Stimulated activated naive CD8-positive, alpha-beta T cell treated with anti-CD3 and anti-CD28 coated beads, Interleukin-15, amount 100 ng/mL, for 72 hours (primary cell): ENCODE measurements at regions not wholly inside any gene's neighbourhood (a gene's known extent, or its start where the extent isn't known, plus 50 kb on each side); places are given as distances from the start of the nearest gene placed in this dataset.

Experiments used
- ATAC-seq: fragments of 150-1000 bp; cut with Tn5 transposase; 2 replicates; pipeline ENCODE4 v1.10.0; 2021; ENCODE audit warnings: mild to moderate bottlenecking, moderate library complexity
- DNase-seq, 2 donors: peaks; one replicate each; pipeline ENCODE4 v3.0.0; 2021 to 2022
- H3K27ac Mint-ChIP-seq, 2 donors: one replicate each; pipeline ENCODE4 v1.8.0; 2022; ENCODE audit warnings: mild to moderate bottlenecking in 2 of 2, mixed read lengths in 2 of 2, moderate library complexity in 2 of 2
- H3K27me3 Mint-ChIP-seq: one replicate; pipeline ENCODE4 v1.8.0; 2022; ENCODE audit warnings: mixed read lengths
- H3K4me1 Mint-ChIP-seq: one replicate; pipeline ENCODE4 v1.8.0; 2022; ENCODE audit warnings: mild to moderate bottlenecking, mixed read lengths
- H3K4me3 Mint-ChIP-seq, 2 donors: one replicate each; pipeline ENCODE4 v1.8.0; 2022; ENCODE audit warnings: mild to moderate bottlenecking in 2 of 2, mixed read lengths in 2 of 2, moderate library complexity in 1 of 2
- H3K9me3 Mint-ChIP-seq, 2 donors: one replicate each; pipeline ENCODE4 v1.8.0; 2022; ENCODE audit warnings: mixed read lengths in 2 of 2

DNA sequence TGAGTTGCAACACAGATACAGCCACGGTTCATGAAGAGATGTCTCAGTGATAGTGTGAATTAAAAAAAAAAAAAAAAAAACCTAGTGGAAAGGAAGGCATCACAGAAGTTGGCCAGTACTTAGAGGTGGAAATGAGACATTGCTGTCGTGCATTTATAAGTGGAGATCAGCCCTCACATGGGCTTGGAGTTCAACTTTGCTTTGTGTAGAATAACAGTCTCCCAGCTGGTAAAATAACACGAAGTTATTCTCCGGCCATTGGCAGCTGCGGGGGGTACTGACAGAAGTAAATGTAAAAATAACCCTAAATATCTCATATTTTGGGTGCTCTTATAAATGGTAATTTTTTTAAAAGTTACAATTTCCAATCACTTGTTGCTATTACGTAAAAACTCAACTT lies 98.8 kb upstream of the TMEM18 start:
- Mint-ChIP-seq H3K4me3 (no peak overlapping the region), H3K4me1 (peaks cover 5% of the 10 kb centered on the region), H3K27me3 (peaks cover 17% of the 10 kb centered on the region), H3K9me3 (no peaks in the 10 kb centered on the region), H3K27ac (no peak overlapping the region)
- ATAC-seq (no peak), DNase-seq (no peak)

DNA sequence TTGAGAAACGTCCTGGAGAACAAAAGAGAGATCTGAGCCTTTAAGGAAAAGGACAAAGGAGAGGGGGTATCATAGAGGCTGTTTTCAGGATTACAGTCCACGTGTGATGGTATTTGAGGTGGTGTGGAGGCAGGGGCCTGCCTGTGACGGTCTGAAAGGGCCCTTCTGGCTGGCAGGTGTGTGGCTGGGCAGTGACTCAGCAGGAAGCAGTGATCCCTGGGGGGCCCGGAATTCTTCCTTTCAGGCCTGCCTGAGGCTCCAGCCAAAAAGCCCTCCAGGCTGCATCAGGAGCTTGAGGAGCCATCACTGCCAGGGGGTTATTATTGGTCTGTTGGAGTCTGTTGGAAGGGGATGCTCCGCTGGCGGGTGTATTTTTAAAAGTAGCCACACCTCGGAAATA lies 97.2 kb upstream of the TMEM18 start:
- Mint-ChIP-seq H3K27me3 (peaks cover 17% of the 10 kb centered on the region), H3K9me3 (peaks cover 0 to under 1% of the 10 kb centered on the region in 2 donors), H3K27ac (peak overlapping the region in 1 of 2 donors; percentile 50), H3K4me3 (no peak overlapping the region), H3K4me1 (peaks cover 18% of the 10 kb centered on the region)
- DNase-seq (no peak), ATAC-seq (no peak)

DNA sequence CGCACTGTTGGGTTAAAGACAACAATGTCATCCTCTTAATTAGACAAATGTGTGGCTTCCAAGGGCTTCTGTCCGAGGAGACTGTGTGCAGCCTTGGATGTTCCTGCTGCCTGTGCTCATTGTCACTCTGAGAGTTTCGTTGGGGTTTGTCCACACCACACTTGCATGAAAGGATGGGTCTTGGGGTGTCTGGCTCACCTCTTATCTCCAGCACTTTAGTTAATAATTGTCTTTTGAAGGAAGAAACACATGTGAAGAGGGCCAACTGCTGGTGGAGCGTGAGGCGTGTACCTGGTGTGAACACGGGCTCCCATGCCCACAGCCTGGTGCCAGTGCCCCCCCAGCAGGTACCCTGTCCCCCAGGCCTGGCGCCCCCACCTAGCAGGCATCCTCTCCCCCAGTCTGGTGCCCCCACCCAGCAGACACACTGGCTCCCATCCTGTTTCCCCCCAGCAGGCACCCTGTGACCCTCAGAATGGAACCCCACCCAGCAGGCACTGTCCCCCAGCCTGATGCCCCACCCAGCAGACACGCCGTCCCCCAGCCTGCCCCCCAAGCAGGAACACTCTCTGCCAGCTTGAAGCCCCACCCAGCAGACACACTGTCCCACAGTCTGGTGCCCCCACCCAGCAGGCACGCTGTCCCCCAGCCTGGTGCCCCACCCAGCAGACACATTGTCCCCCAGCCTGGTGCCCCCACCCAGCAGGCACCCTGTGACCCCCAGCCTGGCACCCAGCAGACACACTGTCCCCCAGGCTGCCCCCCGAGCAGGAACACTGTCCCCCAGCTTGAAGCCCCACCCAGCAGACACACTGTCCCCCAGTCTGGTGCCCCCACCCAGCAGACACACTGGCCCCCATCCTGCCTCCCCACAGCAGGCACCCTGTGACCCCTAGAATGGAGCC lies 96.3 kb upstream of the TMEM18 start:
- Mint-ChIP-seq H3K27ac (peak overlapping the region in 1 of 2 donors; percentile 75), H3K9me3 (peaks cover 6 to 10% of the 10 kb centered on the region in 2 donors), H3K4me3 (no peak overlapping the region), H3K27me3 (peaks cover 17% of the 10 kb centered on the region), H3K4me1 (peaks cover 20% of the 10 kb centered on the region)
- ATAC-seq: peak; percentile 39
- no peak for DNase-seq

DNA sequence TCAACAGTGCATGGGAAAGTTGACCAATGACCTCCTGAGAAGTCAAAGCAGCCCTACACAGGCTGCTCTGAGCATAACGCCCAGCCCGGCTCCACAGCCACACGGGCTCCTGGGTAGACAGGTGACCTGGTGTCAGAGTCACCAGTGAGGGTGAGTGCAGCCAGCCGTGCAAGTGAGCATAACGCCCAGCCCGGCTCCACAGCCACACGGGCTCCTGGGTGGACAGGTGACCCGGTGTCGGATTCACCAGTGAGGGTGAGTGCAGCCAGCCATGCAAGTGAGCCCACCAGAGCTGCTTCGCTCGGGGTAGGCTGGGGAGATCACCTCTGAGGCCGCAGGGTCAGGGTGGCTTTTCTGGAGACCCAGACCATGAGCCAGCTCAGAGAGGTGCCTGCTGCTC lies 94.3 kb upstream of the TMEM18 start:
- H3K4me3 Mint-ChIP-seq: no peak overlapping the region
- peaks cover 33% of the 10 kb centered on the region for H3K4me1 Mint-ChIP-seq
- H3K27me3 Mint-ChIP-seq: peaks cover 19% of the 10 kb centered on the region
- H3K27ac Mint-ChIP-seq: no peak overlapping the region
- ATAC-seq: no peak
- no peak for DNase-seq
- peaks cover 8 to 13% of the 10 kb centered on the region in 2 donors for H3K9me3 Mint-ChIP-seq

DNA sequence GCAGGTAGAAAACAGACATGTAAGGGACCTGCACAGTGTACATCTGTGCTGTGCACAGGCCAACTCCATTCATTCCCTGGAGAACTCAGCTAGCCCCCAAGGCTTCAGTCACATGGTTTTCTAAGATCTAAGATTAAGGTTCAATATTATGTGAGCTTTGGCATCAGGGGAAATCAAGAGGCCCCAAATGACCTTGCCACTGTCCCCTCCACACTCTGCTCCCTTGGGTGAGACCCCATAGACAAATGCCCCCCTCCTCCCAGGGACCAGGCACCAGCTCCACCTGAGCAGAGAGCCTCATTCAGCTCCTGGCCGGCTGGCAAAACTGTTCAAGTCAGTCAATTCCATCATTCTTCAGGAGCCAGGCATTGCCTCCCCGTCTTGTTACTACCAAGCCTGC lies 93.6 kb upstream of the TMEM18 start:
- Mint-ChIP-seq H3K9me3 (peaks cover 8 to 13% of the 10 kb centered on the region in 2 donors), H3K4me3 (no peak overlapping the region), H3K27ac (peak overlapping the region in 1 of 2 donors; percentile 41), H3K27me3 (peaks cover 22% of the 10 kb centered on the region), H3K4me1 (peaks cover 38% of the 10 kb centered on the region)
- DNase-seq (no peak), ATAC-seq (no peak)

DNA sequence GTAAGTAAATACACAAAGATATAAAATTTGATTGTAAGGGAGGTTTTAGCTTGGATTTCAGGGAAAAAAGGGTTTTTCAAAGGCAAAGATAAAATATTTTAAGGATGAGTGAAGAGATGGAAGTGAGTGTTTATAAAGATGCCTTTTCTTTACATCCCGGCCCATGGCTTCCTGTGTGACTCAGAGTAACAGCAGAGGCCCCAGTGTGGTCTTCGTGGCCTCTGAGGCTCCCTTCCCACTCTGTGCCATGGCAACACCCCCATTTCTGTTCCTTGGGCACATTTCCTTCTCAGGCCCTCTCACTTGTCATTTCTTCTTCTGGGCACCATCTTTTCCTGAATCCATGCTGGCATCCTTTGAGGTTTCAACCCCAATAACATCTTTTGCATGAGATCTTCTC lies 92.6 kb upstream of the TMEM18 start:
- DNase-seq: peak in 1 of 2 donors; percentile 23
- no peak overlapping the region for H3K4me3 Mint-ChIP-seq
- H3K27ac Mint-ChIP-seq: no peak overlapping the region
- peaks cover 38% of the 10 kb centered on the region for H3K4me1 Mint-ChIP-seq
- H3K9me3 Mint-ChIP-seq: peaks cover 8 to 13% of the 10 kb centered on the region in 2 donors
- peak; percentile 70 for ATAC-seq
- H3K27me3 Mint-ChIP-seq: peaks cover 22% of the 10 kb centered on the region

DNA sequence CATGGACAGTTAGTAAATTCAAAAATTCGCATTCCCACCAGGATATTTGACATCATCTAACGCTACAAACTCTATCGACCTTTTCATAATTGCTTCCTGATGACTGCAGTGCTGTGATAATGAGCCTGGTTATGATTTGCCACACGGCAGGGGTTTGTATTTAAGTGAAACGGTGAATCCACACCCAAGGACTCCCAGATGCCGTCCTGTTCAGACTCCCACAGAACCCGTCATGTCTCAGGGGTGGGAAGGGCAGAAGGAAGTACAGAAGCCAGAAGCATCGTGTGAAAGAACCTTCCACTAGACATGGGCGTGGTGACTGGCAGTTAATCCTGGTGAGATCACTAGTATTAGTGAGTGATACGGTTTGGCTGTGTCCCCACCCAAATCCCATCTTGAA lies 91.2 kb upstream of the TMEM18 start:
- Mint-ChIP-seq H3K27me3 (peaks cover 17% of the 10 kb centered on the region), H3K4me3 (no peak overlapping the region), H3K27ac (peak overlapping the region in 1 of 2 donors; percentile 49), H3K9me3 (peaks cover 8 to 13% of the 10 kb centered on the region in 2 donors), H3K4me1 (peaks cover 35% of the 10 kb centered on the region)
- no peak for DNase-seq
- no peak for ATAC-seq

DNA sequence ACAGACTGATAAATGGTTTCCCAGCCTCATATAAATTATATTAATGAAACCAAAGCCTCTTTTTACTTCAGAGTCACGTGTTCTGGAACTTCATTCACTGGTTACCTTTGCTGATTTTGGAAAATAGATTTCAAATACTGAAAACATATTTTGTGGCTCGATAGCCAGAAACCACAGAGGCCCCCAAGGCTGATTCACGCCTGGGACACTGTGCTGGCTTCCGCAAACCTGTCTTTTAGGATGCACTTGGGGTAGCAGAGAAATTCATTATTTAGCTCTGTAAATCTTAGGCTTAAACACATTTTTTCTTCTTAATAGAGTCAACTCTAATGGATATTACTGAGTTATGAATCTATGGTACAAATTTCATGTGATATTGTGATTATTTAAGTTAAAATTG lies 90.7 kb upstream of the TMEM18 start:
- ATAC-seq: no peak
- H3K4me1 Mint-ChIP-seq: peaks cover 40% of the 10 kb centered on the region
- H3K4me3 Mint-ChIP-seq: no peak overlapping the region
- no peak overlapping the region for H3K27ac Mint-ChIP-seq
- H3K27me3 Mint-ChIP-seq: peaks cover 22% of the 10 kb centered on the region
- DNase-seq: no peak
- H3K9me3 Mint-ChIP-seq: peaks cover 8 to 13% of the 10 kb centered on the region in 2 donors

DNA sequence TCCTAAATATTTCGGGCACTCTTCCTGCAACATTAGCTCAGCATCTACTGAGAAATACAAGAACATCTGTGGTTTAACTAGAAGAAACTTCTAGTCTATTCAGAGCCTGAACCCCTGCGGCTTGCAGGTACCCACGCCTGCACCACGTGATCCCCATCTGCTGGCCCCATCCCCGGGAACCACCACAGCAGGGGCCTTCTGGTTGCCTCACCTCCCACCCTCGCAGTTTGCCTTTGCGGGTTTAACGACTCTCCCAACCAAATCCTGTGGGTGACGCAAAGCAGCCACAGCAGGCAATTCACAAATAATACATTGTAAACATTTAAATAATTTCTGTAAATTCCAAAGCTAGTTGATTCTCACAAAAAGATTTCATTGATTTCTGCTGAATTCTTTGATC lies 90.2 kb upstream of the TMEM18 start:
- Mint-ChIP-seq H3K27ac (no peak overlapping the region), H3K27me3 (peaks cover 22% of the 10 kb centered on the region), H3K4me1 (peaks cover 45% of the 10 kb centered on the region), H3K9me3 (peaks cover 8 to 13% of the 10 kb centered on the region in 2 donors), H3K4me3 (no peak overlapping the region)
- ATAC-seq (peak; percentile 77), DNase-seq (peak; percentile 5 to 51)

DNA sequence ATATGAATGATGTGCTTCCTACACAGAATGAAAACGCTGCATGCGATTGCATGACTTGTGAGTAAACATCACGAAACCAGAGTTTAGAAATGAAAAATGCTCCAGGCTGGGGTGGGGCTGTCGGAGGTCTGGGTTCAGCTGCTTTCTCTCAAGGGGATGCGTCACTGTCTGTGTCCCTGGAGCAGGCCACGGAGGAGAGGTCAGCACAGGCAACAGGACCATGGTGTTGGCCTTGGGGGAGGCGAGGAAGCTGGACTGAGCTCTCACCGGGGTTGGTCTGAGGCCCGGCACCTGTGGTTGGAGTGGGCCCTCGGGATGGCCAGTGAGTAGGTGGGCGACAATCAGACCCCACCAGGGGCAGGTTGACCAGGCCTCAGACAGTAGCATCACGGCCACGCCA lies 89.0 kb upstream of the TMEM18 start:
- DNase-seq (no peak), ATAC-seq (no peak)
- Mint-ChIP-seq H3K27ac (peak overlapping the region in 1 of 2 donors; percentile 43), H3K27me3 (peaks cover 22% of the 10 kb centered on the region), H3K4me1 (peaks cover 45% of the 10 kb centered on the region), H3K4me3 (no peak overlapping the region), H3K9me3 (peaks cover 8 to 13% of the 10 kb centered on the region in 2 donors)

DNA sequence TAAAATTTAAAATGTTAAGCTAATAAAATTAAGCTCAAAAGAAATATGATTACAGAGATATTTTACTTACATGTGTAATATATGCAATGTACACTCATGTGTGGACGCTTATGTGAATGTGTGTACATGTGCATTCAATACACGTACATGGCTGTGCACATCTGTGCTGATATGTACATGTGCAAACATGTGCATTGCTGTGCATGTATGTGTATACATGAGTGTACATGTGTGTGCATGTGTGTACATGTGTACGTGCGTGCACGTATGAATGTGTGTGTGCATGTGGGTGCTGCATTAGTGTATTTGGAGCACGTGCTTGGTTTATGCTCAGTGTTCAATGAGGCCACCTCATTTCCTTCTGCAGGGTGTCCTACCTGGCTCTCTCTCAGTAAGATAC lies 88.2 kb upstream of the TMEM18 start:
- Mint-ChIP-seq H3K4me1 (peaks cover 41% of the 10 kb centered on the region), H3K27me3 (peaks cover 22% of the 10 kb centered on the region), H3K9me3 (peaks cover 8 to 13% of the 10 kb centered on the region in 2 donors), H3K4me3 (no peak overlapping the region), H3K27ac (no peak overlapping the region)
- no peak for ATAC-seq
- no peak for DNase-seq

DNA sequence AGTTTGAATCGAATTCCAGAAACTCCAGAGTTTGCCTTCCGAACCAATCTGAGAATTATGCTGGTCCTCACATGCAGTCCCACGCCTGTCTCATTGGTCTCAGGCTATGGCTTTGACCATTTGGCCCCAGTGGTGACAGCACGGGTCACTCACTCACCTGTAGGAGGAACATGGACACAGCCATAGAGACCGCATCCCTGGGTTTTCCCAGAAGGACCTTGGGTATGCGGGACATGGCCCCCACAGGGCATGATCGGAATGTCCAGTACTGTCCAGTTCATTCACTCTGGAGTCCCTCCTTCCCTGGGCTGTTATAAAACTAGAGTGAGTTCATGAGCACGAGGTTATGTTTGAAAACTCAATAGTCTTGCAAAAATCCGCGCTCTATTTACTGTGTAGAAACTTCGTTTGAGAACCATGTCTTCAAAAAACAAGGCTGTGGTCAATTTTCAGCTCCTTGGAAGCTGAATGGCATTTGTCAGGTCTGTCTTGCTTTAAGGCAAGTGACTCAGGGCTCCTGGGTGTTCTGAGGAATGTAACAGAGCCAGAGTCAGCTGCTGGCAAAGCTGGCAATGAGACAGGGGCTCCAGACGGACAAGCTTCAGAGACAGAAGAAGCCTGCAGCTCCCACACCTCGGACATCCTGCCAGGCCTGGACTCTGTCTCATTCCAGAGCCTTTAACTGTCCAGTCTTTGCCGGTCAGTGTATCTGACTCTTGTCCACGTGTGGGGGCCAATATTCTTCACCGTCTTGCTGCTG lies 86.7 kb upstream of the TMEM18 start:
- peaks cover 6 to 8% of the 10 kb centered on the region in 2 donors for H3K9me3 Mint-ChIP-seq
- peaks cover 30% of the 10 kb centered on the region for H3K4me1 Mint-ChIP-seq
- H3K4me3 Mint-ChIP-seq: no peak overlapping the region
- ATAC-seq: no peak
- H3K27me3 Mint-ChIP-seq: peaks cover 22% of the 10 kb centered on the region
- DNase-seq: no peak
- H3K27ac Mint-ChIP-seq: no peak overlapping the region

DNA sequence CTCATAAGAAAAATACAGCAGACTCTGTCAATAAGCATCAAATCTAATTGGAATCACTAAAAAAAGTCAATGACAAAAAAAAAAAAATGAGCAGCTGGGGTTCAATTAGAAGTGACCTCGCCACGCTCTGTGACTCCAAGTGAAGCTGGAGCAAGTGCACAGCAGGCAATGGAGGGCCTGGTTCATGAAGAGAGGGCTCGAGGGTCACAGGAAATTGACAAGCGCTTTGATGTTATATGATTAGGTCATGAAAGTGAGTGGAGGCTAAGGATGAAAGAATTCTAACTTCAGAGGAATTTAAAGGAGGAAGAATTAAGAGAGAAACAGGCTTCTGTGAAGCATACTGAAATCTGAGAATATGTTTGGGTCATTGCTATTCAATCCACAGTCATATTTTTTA lies 85.4 kb upstream of the TMEM18 start:
- H3K4me3 Mint-ChIP-seq: no peak overlapping the region
- H3K9me3 Mint-ChIP-seq: no peaks in the 10 kb centered on the region
- H3K27me3 Mint-ChIP-seq: peaks cover 22% of the 10 kb centered on the region
- DNase-seq (no peak), ATAC-seq (no peak)
- peaks cover 28% of the 10 kb centered on the region for H3K4me1 Mint-ChIP-seq
- H3K27ac Mint-ChIP-seq: no peak overlapping the region

DNA sequence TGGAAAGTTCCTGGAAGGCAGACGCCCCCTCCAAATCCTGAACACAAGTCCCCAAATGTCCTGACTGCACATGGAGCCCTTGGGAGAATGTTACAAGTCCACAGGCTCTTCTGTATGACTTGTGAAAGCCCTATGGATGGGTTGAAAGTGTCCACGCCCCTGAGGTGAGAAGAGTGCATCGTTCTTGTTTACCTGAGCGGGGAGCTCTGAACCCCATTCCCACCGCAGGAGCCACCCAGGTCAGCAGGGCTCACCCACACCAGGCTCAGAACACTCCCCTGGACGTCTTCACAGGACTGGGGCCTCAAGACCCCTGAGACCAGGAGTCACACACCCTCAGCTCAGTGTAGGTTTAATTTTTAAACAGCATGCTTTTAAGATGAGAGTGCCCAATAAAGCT lies 84.2 kb upstream of the TMEM18 start:
- no peak for DNase-seq
- Mint-ChIP-seq H3K27ac (no peak overlapping the region), H3K27me3 (peaks cover 20% of the 10 kb centered on the region), H3K4me3 (no peak overlapping the region), H3K9me3 (peaks cover 0 to 4% of the 10 kb centered on the region in 2 donors), H3K4me1 (peaks cover 15% of the 10 kb centered on the region)
- ATAC-seq: no peak

DNA sequence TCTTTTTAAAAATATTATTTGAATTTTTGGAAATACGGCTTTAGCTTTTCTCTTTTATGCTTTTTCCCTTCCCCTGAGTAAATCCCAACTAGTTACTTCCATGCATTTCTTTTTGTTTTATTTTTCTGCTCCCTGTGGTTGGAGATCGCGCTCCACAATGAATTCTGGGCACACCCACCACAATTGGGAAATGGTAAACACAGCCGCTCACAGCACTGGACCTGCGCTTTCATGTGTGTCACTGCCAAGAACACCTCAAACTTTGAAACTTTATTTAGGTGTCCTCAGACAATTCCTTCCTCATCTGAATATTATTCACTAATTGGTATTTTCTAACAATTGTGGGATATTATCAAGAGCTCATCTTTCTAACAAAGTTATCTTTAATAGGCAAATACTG lies 82.8 kb upstream of the TMEM18 start:
- peaks cover 12% of the 10 kb centered on the region for H3K4me1 Mint-ChIP-seq
- H3K27ac Mint-ChIP-seq: no peak overlapping the region
- no peak for DNase-seq
- peaks cover 0 to 4% of the 10 kb centered on the region in 2 donors for H3K9me3 Mint-ChIP-seq
- no peak overlapping the region for H3K4me3 Mint-ChIP-seq
- H3K27me3 Mint-ChIP-seq: peaks cover 24% of the 10 kb centered on the region
- no peak for ATAC-seq
